Vagina (tissue), 1 donor: ENCODE measurements at regions not wholly inside any gene's neighbourhood (a gene's known extent, or its start where the extent isn't known, plus 50 kb on each side); places are given as distances from the start of the nearest gene placed in this dataset. TPM values are rescaled to one million over a fixed set of nuclear protein-coding genes. Genes with fewer than 3 reads are reported as not detected.

Experiments
- small RNA-seq: library from RNA; depleted of rRNA; stranded (forward); fragments of <200 nt; gene quantifications from one replicate; pipeline ENCODE3, GENCODE V24; 2016

Small RNA genes in the stretch of these regions (small RNA-seq; reads per million reads assigned to genes)
- gene AC239800.3 (not detected), gene HIST2H3PS2 (not detected), gene RNU1-114P (not detected), gene RNU1-143P (not detected), gene RNU1-92P (not detected), gene RNVU1-17 (not detected), gene RNVU1-18 (not detected)
